Right lobe of liver (tissue), 4 donors: ENCODE measurements at regions not wholly inside any gene's neighbourhood (a gene's known extent, or its start where the extent isn't known, plus 50 kb on each side); places are given as distances from the start of the nearest gene placed in this dataset.

Source experiments
- POLR2A ChIP-seq: fragments of 450-650 bp; IDR thresholded peaks from one replicate; pipeline ENCODE4 v1.6.1; 2017; ENCODE audit warnings: antibody characterized with exemption, mild to moderate bottlenecking
- TF ChIP-seq, protein P1 (sequence below), 4 donors: fragments of 200-600 bp in 3 of 4; fragments of 450-650 bp in 1 of 4; IDR thresholded peaks; one replicate each; pipeline versions ENCODE4 v1.5.1 to v1.8.0; 2016 to 2022; ENCODE audit warnings: antibody characterized with exemption in 4 of 4, mild to moderate bottlenecking in 2 of 4
- donor health status: DM: no; HTN: no; CAD: no.
- donor health status: DM: no; HTN: no; CAD: no.
- donor health status: DM: no; HTN: yes; CAD: no.

DNA sequence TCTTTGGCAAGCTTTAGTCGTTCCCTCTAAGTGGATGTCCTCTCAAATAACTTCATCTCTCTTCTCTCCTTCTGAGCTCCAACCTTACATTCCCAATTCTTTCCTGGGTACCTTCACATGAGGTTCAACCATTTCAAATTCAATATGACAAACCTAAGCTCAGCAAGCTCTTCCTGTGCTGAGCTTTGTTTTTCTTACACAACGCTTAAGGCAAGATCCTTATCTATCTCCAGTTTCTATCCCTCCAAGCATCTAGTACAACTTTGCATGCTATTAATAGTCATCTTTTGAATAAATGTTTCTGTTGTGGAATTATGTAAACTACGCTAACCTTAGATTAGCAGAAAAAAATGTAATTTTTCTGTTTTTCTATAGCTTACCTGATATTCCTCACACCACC lies 63.7 kb upstream of the IFNG-AS1 start:
- TF ChIP-seq, protein P1, sequence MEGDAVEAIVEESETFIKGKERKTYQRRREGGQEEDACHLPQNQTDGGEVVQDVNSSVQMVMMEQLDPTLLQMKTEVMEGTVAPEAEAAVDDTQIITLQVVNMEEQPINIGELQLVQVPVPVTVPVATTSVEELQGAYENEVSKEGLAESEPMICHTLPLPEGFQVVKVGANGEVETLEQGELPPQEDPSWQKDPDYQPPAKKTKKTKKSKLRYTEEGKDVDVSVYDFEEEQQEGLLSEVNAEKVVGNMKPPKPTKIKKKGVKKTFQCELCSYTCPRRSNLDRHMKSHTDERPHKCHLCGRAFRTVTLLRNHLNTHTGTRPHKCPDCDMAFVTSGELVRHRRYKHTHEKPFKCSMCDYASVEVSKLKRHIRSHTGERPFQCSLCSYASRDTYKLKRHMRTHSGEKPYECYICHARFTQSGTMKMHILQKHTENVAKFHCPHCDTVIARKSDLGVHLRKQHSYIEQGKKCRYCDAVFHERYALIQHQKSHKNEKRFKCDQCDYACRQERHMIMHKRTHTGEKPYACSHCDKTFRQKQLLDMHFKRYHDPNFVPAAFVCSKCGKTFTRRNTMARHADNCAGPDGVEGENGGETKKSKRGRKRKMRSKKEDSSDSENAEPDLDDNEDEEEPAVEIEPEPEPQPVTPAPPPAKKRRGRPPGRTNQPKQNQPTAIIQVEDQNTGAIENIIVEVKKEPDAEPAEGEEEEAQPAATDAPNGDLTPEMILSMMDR (IDR thresholded peaks at IDR 0.05): no peak
- no peak for TF ChIP-seq POLR2A
